ENCODE measurements at regions not wholly inside any gene's neighbourhood (a gene's known extent, or its start where the extent isn't known, plus 50 kb on each side); places are given as distances from the start of the nearest gene placed in this dataset.

DNA sequence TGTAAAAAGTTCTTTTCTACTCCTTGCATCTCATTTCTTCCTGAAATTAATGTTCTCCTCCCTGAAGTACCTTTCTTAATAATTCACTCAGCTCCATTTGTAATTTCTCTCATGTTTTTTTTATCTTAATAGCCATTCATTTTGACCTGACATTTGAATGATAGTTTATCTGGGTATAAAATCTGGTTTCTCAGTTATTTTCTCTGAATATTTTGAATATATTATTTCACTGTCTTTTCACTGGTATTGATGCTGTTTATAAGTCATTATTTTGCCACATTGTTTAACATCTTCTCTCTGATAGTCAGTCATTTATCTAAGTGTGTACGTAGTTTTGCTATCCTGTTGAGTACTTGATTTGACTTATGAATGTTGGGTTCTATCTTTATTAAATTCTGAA is 68.8 kb upstream of the ARHGAP18 start:
- intact Hi-C loops (cut with micrococcal nuclease) = no loop called here

DNA sequence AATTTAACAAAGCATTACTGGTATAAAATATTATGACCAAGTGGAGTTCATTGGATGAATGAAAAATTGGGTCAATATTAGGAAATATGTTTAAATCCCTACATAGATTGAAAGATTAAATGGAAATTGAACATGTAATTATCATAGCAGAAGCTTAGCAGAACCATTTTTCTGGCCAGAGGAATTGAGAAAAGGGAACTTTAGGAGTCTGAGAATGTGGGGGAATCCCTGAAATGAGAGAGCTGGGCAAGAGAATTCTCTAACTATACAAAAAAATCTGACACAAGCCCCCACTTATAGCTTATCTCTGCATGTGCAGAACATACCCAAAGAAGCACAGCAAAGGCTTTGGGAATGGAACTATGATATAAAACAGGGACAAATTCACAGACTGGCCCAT is 67.4 kb upstream of the ARHGAP18 start:
- intact Hi-C loops (cut with micrococcal nuclease) = no loop called here

DNA sequence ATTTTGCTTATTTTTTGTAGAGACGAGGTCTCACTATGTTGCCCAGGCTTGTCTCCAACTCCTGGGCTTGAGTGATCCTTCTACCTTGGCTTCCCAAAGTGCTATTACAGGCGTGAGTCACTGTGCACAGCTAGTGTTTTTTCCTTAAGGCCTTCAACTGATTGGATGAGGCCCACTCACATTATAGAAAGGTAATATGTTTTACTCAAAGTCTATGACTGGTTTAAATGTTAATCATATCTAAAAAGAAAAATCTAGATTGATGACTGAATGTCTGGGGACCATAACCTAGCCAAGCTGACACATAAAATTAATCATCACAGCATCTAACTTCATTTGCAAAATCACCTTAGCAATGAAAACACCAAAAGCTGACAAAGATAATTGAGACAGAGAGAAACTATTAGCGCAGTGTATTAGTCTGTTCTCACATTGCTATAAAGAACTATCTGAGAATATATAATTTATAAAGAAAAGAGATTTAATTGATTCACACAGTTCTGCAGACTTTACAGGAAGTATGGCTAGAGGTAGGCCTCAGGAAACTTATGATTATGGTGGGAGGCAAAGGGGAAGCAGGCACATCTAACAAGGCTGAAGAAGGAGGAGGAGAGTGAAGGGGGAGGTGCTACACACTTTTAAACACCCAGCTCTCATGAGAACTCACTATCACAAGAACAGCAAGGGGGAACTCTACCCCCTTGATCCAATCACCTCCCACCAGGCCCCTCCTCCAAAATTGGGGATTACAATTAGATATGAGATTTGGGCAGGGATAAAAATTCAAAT is 66.8 kb upstream of the ARHGAP18 start:
- intact Hi-C loops (cut with micrococcal nuclease) = no loop called here

DNA sequence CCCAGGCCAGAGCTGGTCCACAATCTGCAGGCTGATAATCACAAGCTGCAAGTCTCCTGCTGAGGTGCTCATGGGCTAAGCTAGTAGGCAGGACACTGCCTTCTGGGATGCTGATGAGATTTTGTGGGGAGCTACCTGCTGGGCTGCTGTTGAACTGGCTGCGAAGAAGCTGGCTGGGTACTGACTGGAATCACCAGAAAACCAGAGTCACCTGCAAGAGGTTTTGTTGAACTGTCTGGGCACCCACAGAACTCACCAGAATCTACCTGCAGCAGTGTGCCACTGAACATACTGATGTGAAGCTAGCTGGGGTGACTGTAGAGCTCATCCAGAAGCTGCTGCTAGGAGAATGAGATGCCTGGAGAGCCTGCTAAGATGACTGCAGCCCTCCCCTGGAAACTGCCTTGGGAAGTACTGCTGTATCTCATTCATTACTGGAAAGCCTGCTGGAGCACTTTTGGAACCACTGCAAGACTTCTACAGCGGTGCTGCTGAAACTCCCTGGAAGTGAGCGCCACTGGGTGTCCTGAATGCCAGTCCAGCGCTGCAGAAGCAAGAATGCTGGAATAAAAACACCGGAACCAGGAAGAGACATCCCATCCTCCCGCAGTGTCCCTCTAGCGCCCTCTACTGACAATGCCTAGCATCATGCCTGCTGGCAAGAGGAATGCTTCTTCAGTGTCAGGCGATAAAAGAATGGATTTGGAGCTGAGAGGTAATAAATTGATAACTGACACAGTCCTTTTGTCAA is 64.9 kb upstream of the ARHGAP18 start:
- intact Hi-C loops (cut with micrococcal nuclease) = loop anchor here (1.0 to 2.0 kb wide), 4 partner anchors 8 to 242 kb away; no protein-coding TSS in a partner anchor

DNA sequence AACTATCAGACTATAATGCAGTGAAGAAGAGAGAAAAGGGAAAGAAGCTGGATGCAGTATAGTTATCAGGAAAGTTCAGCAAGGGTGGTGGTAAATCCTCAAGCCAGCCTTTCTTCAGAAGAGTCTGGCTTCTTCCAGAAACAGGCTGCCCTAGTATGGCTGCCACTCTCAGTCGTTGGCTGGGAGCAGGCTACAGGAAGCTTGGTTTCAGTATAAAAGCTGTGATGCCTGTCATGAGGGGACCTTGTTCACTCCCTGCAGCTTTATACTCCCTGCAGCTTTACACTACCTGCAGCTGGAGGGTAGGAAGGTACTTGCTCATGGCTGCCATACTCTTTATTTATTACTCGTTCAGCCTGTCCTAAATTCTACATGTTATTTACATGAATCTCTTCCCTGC is 63.3 kb upstream of the ARHGAP18 start:
- intact Hi-C loops (cut with micrococcal nuclease) = no loop called here

DNA sequence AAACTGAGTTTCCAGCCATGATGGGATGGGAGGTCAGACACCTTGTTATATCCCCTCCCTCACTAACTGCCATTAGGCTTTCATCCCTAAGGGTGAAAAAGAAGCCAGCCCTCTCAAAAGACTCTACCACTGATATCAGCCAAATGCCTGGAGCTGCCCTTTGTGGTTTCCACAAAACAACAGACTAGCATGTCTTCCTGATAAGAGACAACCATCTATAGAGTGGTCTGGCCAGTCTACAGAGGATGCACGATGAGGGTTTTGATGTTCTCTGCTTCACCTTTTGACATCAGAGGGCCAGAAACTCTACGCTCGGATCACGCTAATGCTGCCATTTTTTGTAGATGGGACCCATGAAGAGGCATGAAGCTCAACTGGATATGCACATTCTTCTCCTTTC is 61.7 kb upstream of the ARHGAP18 start:
- intact Hi-C loops (cut with micrococcal nuclease) = no loop called here

DNA sequence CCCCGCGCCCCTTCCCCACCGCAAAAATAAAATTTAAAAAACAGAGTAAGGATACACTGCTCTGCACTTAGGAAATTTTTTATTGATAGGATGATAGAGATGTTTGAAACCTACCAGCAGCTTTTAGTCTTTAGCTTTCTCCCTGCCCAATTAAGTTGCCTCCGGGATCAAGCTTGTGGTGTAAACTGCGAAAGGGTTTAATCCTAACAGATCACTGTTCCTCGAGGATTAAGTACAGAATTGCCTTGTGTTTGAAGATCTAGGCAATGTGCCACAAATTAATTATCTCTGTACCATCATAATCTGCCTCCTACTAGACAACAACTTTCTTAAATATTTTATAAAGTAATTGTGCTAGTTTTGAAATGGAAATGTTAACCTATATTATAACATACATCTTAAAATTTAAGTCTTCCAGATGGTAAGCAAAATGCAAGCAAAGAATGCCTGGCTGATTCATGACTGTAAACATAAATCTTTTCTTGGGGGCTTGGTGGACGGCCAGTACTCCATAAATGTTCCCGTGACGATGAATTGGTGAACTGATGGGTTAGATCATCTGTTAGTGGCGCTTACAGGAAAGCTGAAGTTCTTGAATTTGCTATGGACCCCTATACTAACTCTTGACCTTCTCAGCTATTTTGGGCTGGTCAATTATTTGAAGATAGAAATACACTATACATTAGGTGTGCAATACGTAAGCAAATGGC is 58.0 kb upstream of the ARHGAP18 start:
- intact Hi-C loops (cut with micrococcal nuclease) = loop anchor here (1.0 to 10.0 kb wide), 6 partner anchors 7 to 517 kb away; no protein-coding TSS in a partner anchor

DNA sequence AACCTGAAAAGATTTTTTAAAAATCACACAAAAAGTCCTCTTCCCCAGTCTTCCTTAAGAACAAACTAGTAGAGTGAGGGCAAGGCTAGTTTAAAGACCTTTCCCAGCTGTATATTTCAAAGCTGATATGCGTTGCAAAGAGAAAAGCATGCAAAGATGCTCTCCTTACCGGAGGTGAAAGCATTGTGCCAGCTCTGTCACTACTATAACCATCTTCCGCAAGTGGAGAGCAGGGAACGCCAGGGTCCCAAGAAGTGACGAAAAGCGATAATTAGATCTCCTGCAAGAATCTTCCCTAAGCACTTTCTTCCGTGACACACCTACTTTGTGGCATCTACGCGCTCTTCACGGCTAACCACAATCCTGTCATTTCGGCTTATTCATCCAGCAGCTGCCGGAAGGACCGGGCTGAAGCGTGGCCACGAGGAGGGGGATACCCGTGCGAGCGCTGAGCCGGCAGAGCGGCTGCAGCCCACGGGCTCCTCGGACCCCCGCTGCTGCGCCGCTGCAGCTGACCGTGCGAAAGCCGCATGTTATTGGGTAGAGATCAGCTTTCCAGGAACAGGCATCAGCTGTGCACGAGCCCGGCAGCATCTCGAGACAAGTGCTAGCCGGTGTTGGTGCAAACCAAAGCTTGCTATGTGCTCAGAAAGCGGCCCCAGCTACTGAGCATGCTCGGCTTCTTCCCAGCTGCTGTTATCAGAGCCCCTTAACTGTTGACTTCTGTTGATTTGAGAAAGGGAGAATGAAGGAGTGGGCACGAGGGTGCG is 57.2 kb upstream of the ARHGAP18 start:
- intact Hi-C loops (cut with micrococcal nuclease) = loop anchor here (1.0 to 10.0 kb wide), 6 partner anchors 8 to 518 kb away; no protein-coding TSS in a partner anchor

DNA sequence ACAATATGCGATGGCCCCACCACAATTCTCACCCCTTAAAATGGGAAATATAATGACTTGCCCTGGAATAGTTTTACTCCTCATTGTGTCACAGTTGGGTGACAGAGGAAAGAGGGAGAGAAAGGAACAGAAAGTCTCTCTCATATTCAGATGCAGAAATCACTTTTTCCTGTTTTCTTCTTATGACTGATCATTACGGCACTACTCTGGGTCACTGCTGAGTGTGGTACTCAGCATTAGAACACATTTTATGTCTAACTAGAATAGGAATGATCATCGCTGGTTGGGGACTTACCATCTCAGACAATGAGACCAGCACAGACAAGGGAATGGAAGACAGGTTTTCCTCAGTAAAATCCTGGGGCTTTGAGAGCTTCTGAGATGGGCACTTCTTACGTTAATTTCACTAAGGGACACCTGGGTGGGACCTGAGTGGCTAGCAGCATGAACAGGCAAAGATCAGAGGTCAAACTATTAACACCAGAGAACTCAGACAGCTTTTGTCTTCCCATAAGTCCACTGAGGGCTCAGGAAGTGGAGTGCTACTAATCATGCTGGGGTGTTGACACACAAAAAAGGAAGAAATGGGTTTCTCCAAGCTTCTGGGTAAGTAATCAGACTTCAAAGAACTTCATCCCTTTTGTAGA is 54.9 kb upstream of the ARHGAP18 start:
- intact Hi-C loops (cut with micrococcal nuclease) = loop anchor here (5.0 to 10.0 kb wide), 2 partner anchors 273 to 520 kb away; no protein-coding TSS in a partner anchor

DNA sequence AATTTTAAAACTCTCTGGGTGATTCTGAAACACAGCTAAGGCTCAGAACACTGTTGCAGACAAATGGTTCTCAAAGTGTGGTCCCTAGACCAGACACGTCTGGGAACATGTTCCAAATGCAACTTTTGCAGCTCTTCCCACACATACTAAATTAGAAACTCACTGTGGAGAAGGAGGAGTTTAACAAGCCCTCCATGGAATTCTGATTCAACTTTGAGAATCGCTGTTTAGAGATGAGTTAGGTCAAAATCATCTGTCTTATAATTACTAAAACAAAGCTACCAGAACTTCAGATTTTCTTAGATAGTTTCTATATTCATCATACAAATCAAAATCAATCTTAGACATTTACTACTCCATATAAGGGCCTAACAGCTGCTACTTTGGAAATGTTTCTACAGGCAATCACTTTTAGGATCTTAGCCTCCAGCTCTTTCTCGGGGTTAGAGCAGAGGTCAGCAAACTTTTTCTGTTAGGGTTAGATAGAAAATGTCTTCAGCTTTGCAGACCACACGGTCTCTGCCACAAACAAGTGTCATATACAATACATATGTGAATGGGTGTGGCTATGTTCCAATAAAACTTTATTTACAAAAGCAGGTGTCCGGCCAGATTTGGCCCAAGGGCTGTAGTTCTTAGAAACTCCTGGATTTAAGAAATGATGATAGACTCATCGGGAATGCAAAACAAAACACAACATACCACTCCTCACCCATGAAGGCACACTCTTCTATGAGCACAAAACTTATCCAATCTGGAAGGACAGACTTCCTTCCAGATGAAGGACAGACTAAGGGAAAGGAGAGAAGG is 50.0 kb upstream of the ARHGAP18 start:
- intact Hi-C loops (cut with micrococcal nuclease) = loop anchor here (10.0 kb wide), 1 partner anchor 525 kb away; no protein-coding TSS in a partner anchor

All from T-helper 1 cell treated with Interleukin-12 subunit alpha and Interleukin-12 subunit beta and Interleukin-4 antibody, amounts not matched to agents 30 ng/mL and 1 ng/mL, for 36 hours (primary cell).